ENCODE measurements at regions not wholly inside any gene's neighbourhood (a gene's known extent, or its start where the extent isn't known, plus 50 kb on each side); places are given as distances from the start of the nearest gene placed in this dataset.

DNA sequence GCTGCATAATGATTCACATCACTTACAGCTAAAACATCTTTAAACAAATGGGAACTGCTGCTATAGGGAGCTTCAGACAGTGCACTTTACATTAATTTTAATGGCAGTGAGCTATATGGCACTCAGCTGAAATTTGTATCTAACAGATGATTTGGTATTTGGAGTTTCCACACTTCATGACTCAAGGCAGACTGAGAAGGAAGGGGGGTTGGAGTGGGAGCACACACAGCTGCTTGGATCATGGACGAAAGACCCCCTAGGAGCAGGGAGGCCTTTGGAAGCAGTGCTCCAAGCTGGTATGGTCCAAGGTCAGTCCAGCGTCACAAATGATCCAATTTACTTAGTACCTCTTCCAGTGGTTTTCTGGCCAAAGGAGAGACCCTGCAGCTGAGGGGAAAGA lies 389.7 kb downstream of the FUT8 start:
- Mint-ChIP-seq H3K27me3 (ENCODE audit: insufficient read depth, low read depth) (no peaks in the 10 kb centered on the region), H3K36me3 (no peaks in the 10 kb centered on the region), H3K9me3 (no peaks in the 10 kb centered on the region), H3K4me3 (no peak overlapping the region), H3K27ac (no peak overlapping the region), H3K4me1 (no peaks in the 10 kb centered on the region)
- no peak overlapping the region for H3K9ac ChIP-seq
- no peaks in the 10 kb centered on the region for H3K4me1 ChIP-seq
- TF ChIP-seq, protein P1, sequence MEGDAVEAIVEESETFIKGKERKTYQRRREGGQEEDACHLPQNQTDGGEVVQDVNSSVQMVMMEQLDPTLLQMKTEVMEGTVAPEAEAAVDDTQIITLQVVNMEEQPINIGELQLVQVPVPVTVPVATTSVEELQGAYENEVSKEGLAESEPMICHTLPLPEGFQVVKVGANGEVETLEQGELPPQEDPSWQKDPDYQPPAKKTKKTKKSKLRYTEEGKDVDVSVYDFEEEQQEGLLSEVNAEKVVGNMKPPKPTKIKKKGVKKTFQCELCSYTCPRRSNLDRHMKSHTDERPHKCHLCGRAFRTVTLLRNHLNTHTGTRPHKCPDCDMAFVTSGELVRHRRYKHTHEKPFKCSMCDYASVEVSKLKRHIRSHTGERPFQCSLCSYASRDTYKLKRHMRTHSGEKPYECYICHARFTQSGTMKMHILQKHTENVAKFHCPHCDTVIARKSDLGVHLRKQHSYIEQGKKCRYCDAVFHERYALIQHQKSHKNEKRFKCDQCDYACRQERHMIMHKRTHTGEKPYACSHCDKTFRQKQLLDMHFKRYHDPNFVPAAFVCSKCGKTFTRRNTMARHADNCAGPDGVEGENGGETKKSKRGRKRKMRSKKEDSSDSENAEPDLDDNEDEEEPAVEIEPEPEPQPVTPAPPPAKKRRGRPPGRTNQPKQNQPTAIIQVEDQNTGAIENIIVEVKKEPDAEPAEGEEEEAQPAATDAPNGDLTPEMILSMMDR (IDR thresholded peaks at IDR 0.05): no peak
- no peak for TF ChIP-seq EZH2 (IDR thresholded peaks at IDR 0.05)
- no peak for TF ChIP-seq EZH2phosphoT487 (IDR thresholded peaks at IDR 0.05)
- no peak overlapping the region for H3K4me3 ChIP-seq
- no peak overlapping the region for H3K4me2 ChIP-seq
- no peak overlapping the region for H2AFZ ChIP-seq (replicated peaks)
- no peak overlapping the region for H3K27ac ChIP-seq
- no peaks in the 10 kb centered on the region for H3K79me2 ChIP-seq (ENCODE audit: low read depth)
- no peaks in the 10 kb centered on the region for H3K36me3 ChIP-seq
- H3F3A ChIP-seq (ENCODE audit: low read depth): no peaks in the 10 kb centered on the region
- no peaks in the 10 kb centered on the region for H3K9me3 ChIP-seq (ENCODE audit: low read depth)
- no peaks in the 10 kb centered on the region for H3K27me3 ChIP-seq
- no peaks in the 10 kb centered on the region for H4K20me1 ChIP-seq (ENCODE audit: low read depth)
- DNase-seq (ENCODE audit: low spot score): no peak

GRCh38 chr14:65803885-65804284 lies 391.4 kb downstream of the FUT8 start:
- Histone ChIP-seq H3K79me2 (ENCODE audit: low read depth) (no peaks in the 10 kb centered on the region), H2AFZ (replicated peaks) (no peak overlapping the region)
- no peaks in the 10 kb centered on the region for H3K9me3 Mint-ChIP-seq

GRCh38 chr14:65804439-65805112 lies 392.0 kb downstream of the FUT8 start:
- Mint-ChIP-seq H3K9me3 (no peaks in the 10 kb centered on the region), H3K4me3 (no peak overlapping the region), H3K27ac (no peak overlapping the region), H3K27me3 (ENCODE audit: insufficient read depth, low read depth) (no peaks in the 10 kb centered on the region), H3K4me1 (no peaks in the 10 kb centered on the region), H3K36me3 (no peaks in the 10 kb centered on the region)
- Histone ChIP-seq H4K20me1 (ENCODE audit: low read depth) (no peaks in the 10 kb centered on the region), H3K9me3 (ENCODE audit: low read depth) (no peaks in the 10 kb centered on the region), H3K27ac (no peak overlapping the region), H3K4me1 (peaks cover 2% of the 10 kb centered on the region), H3K36me3 (no peaks in the 10 kb centered on the region), H3K4me3 (no peak overlapping the region), H3F3A (ENCODE audit: low read depth) (no peaks in the 10 kb centered on the region), H3K27me3 (no peaks in the 10 kb centered on the region), H3K4me2 (no peak overlapping the region), H2AFZ (replicated peaks) (no peak overlapping the region), H3K79me2 (ENCODE audit: low read depth) (no peaks in the 10 kb centered on the region), H3K9ac (no peak overlapping the region)
- peak; percentile 28 for DNase-seq (ENCODE audit: low spot score)
- TF ChIP-seq EZH2 (IDR thresholded peaks at IDR 0.05) (no peak), EZH2phosphoT487 (IDR thresholded peaks at IDR 0.05) (no peak)
- TF ChIP-seq, protein P1 (IDR thresholded peaks at IDR 0.05): no peak

More at GRCh38 chr14:65803885-65804284, 391.4 kb downstream of the FUT8 start:
- no peak for TF ChIP-seq EZH2phosphoT487 (IDR thresholded peaks at IDR 0.05)
- TF ChIP-seq EZH2 (IDR thresholded peaks at IDR 0.05): no peak
- TF ChIP-seq, protein P1 (IDR thresholded peaks at IDR 0.05): no peak
- Mint-ChIP-seq H3K27me3 (ENCODE audit: insufficient read depth, low read depth) (no peaks in the 10 kb centered on the region), H3K4me1 (no peaks in the 10 kb centered on the region), H3K27ac (no peak overlapping the region), H3K4me3 (no peak overlapping the region), H3K36me3 (no peaks in the 10 kb centered on the region)
- no peaks in the 10 kb centered on the region for H3K27me3 ChIP-seq
- H4K20me1 ChIP-seq (ENCODE audit: low read depth): no peaks in the 10 kb centered on the region
- H3K27ac ChIP-seq: no peak overlapping the region
- no peak overlapping the region for H3K4me3 ChIP-seq
- no peak overlapping the region for H3K4me2 ChIP-seq
- H3K36me3 ChIP-seq: no peaks in the 10 kb centered on the region
- H3K9me3 ChIP-seq (ENCODE audit: low read depth): no peaks in the 10 kb centered on the region
- H3K9ac ChIP-seq: no peak overlapping the region
- no peaks in the 10 kb centered on the region for H3F3A ChIP-seq (ENCODE audit: low read depth)
- DNase-seq (ENCODE audit: low spot score): no peak
- no peaks in the 10 kb centered on the region for H3K4me1 ChIP-seq

Data from neural progenitor cell (in vitro differentiated cells).